HepG2 (cell line): ENCODE measurements at regions not wholly inside any gene's neighbourhood (a gene's known extent, or its start where the extent isn't known, plus 50 kb on each side); places are given as distances from the start of the nearest gene placed in this dataset.

ENCODE experiments used
- EZH2 ChIP-seq: conservative IDR thresholded peaks from 2 replicates; pipeline ENCODE4 v1.6.1; 2012; ENCODE audit warnings: mild to moderate bottlenecking, low read depth, low read length, moderate library complexity
- GATA4 ChIP-seq: sonication (generic); IDR thresholded peaks from 2 replicates; pipeline ENCODE4 v1.6.1; 2016; ENCODE audit warnings: antibody characterized with exemption, low read depth, borderline replicate concordance
- HNRNPL ChIP-seq: fragments of 200-400 bp; formaldehyde crosslinking; IDR thresholded peaks from 2 replicates; pipeline ENCODE4 v1.6.1; 2017; ENCODE audit warnings: mild to moderate bottlenecking, low read depth, low read length
- NFKB2 ChIP-seq: sonication (generic); formaldehyde crosslinking; IDR thresholded peaks from 2 replicates; pipeline ENCODE4 v1.4.0; 2020; ENCODE audit warnings: missing genetic modification reagents, borderline replicate concordance
- NRL ChIP-seq: sonication (generic); formaldehyde crosslinking; IDR thresholded peaks from 2 replicates; pipeline ENCODE4 v1.5.0; 2020; ENCODE audit warnings: missing genetic modification reagents, mild to moderate bottlenecking, moderate library complexity, borderline replicate concordance
- RFXANK ChIP-seq: IDR thresholded peaks from 2 replicates; pipeline ENCODE4 v1.6.1; 2016
- STAT5B ChIP-seq: sonication (generic); formaldehyde crosslinking; IDR thresholded peaks from 2 replicates; pipeline ENCODE4 v1.4.0; 2020; ENCODE audit warnings: missing genetic modification reagents
- TCF7 ChIP-seq: sonication (generic); IDR thresholded peaks from 2 replicates; pipeline ENCODE4 v1.6.1; 2016; ENCODE audit warnings: antibody characterized with exemption, low read depth
- THAP11 ChIP-seq: IDR thresholded peaks from 2 replicates; pipeline ENCODE4 v1.6.1; 2016; ENCODE audit warnings: missing biosample characterization, missing genetic modification reagents
- ZBTB7A ChIP-seq: sonication (generic); formaldehyde crosslinking; IDR thresholded peaks from 2 replicates; pipeline ENCODE4 v1.8.0; 2022; ENCODE audit warnings: mild to moderate bottlenecking, missing genetic modification reagents
- ZIK1 ChIP-seq: sonication (generic); formaldehyde crosslinking; IDR thresholded peaks from 2 replicates; pipeline ENCODE4 v1.5.0; 2020; ENCODE audit warnings: mild to moderate bottlenecking, low read depth, missing genetic modification reagents, borderline replicate concordance
- ZNF121 ChIP-seq: sonication (generic); formaldehyde crosslinking; IDR thresholded peaks from 2 replicates; pipeline ENCODE4 v1.5.0; 2020; ENCODE audit warnings: mild to moderate bottlenecking, missing genetic modification reagents
- ZNF224 ChIP-seq: sonication (generic); formaldehyde crosslinking; IDR thresholded peaks from 2 replicates; pipeline ENCODE4 v1.5.0; 2020; ENCODE audit warnings: mild to moderate bottlenecking, missing genetic modification reagents
- ZNF431 ChIP-seq: sonication (generic); formaldehyde crosslinking; IDR thresholded peaks from 2 replicates; pipeline ENCODE4 v1.9.0; 2022; ENCODE audit warnings: missing genetic modification reagents, low read depth, mild to moderate bottlenecking, borderline replicate concordance
- ZNF564 ChIP-seq: sonication (generic); formaldehyde crosslinking; IDR thresholded peaks from 2 replicates; pipeline ENCODE4 v1.8.1; 2023; ENCODE audit warnings: mild to moderate bottlenecking, missing genetic modification reagents
- ZNF724P ChIP-seq: sonication (generic); formaldehyde crosslinking; IDR thresholded peaks from 2 replicates; pipeline ENCODE4 v1.8.0; 2022; ENCODE audit warnings: missing genetic modification reagents, borderline replicate concordance
- ZNF816 ChIP-seq: sonication (generic); formaldehyde crosslinking; IDR thresholded peaks from 2 replicates; pipeline ENCODE4 v1.8.0; 2022; ENCODE audit warnings: missing genetic modification reagents, mild to moderate bottlenecking, borderline replicate concordance
- ZSCAN21 ChIP-seq: sonication (generic); formaldehyde crosslinking; IDR thresholded peaks from 2 replicates; pipeline ENCODE4 v1.8.0; 2022; ENCODE audit warnings: mild to moderate bottlenecking, missing genetic modification reagents, moderate library complexity, borderline replicate concordance
- TF ChIP-seq, protein P1 (sequence below): sonication (generic); formaldehyde crosslinking; IDR thresholded peaks from 2 replicates; pipeline ENCODE4 v1.5.1; 2020; ENCODE audit warnings: missing genetic modification reagents, mild to moderate bottlenecking, borderline replicate concordance
- TF ChIP-seq, protein P2 (sequence below): sonication (generic); formaldehyde crosslinking; IDR thresholded peaks from 2 replicates; pipeline ENCODE4 v1.4.0; 2020; ENCODE audit warnings: low read depth, mild to moderate bottlenecking, missing genetic modification reagents
- TF ChIP-seq, protein P3 (sequence below): sonication (generic); formaldehyde crosslinking; IDR thresholded peaks from 2 replicates; pipeline ENCODE4 v1.8.0; 2022; ENCODE audit warnings: mild to moderate bottlenecking, missing genetic modification reagents, moderate library complexity
- TF ChIP-seq, protein P4 (sequence below): sonication (generic); formaldehyde crosslinking; IDR thresholded peaks from 2 replicates; pipeline ENCODE4 v1.5.0; 2020; ENCODE audit warnings: missing genetic modification reagents
- TF ChIP-seq, protein P5 (sequence below): sonication (generic); formaldehyde crosslinking; IDR thresholded peaks from 2 replicates; pipeline ENCODE4 v1.8.1; 2023; ENCODE audit warnings: mild to moderate bottlenecking, inconsistent platforms, moderate library complexity, missing genetic modification reagents, borderline replicate concordance
- TF ChIP-seq, protein P6 (sequence below): sonication (generic); formaldehyde crosslinking; IDR thresholded peaks from 2 replicates; pipeline ENCODE4 v1.8.1; 2023; ENCODE audit warnings: missing genetic modification reagents, mild to moderate bottlenecking, borderline replicate concordance

DNA sequence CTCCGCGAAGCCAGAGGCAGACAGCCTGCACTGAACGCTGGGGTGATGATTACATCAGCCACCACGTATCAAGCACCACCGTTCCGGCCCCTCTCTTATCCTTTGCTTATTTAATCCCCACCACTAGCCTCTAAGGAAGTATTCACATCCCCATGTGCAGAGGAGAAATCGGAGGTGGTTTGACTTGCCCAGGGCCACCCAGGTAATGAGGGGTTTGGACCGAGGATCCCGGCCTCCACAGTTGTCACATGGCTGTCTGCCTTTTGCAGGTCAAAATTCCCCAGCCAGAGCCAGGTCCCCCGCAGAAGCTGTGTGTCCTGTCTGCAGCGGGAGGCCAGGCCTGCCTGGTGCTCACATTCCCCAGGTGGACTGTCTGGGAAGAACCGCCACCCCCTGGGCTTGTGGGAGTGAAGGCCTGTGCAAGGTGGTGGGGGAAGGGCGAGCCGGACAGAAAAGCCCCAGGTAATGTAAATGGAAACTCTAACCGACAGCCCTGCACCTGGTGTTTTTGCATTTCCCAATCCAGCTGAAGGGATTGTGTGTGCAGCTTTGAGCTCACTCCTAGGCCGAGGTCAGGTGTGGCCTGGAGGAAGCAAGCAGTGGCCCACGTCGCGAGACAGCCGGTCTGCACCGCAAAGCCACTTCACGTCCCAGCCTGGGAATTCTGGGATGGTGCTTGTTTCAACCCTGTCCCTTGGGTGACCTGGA, 108.5 kb upstream of the ID2 start (continued):
- TF ChIP-seq NRL (CRISPR knock-in tag), result peak; percentile 53; the same call in 1 of the 2 replicates
- TF ChIP-seq THAP11 (CRISPR knock-in tag), result no peak
- no peak for TF ChIP-seq EZH2
- no peak for TF ChIP-seq RFXANK (CRISPR knock-in tag)
- TF ChIP-seq, protein P1, sequence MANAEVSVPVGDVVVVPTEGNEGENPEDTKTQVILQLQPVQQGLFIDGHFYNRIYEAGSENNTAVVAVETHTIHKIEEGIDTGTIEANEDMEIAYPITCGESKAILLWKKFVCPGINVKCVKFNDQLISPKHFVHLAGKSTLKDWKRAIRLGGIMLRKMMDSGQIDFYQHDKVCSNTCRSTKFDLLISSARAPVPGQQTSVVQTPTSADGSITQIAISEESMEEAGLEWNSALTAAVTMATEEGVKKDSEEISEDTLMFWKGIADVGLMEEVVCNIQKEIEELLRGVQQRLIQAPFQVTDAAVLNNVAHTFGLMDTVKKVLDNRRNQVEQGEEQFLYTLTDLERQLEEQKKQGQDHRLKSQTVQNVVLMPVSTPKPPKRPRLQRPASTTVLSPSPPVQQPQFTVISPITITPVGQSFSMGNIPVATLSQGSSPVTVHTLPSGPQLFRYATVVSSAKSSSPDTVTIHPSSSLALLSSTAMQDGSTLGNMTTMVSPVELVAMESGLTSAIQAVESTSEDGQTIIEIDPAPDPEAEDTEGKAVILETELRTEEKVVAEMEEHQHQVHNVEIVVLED, result no peak; the same call in 1 of the 2 replicates
- no peak for TF ChIP-seq ZNF121 (CRISPR knock-in tag)
- TF ChIP-seq GATA4, result no peak
- no peak for TF ChIP-seq HNRNPL
- TF ChIP-seq, protein P2, sequence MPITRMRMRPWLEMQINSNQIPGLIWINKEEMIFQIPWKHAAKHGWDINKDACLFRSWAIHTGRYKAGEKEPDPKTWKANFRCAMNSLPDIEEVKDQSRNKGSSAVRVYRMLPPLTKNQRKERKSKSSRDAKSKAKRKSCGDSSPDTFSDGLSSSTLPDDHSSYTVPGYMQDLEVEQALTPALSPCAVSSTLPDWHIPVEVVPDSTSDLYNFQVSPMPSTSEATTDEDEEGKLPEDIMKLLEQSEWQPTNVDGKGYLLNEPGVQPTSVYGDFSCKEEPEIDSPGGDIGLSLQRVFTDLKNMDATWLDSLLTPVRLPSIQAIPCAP (CRISPR knock-in tag), result no peak
- TF ChIP-seq NFKB2 (CRISPR knock-in tag), result no peak
- no peak for TF ChIP-seq ZNF816
- no peak for TF ChIP-seq ZIK1 (CRISPR knock-in tag)
- no peak for TF ChIP-seq ZNF724P (CRISPR knock-in tag)
- TF ChIP-seq, protein P3, sequence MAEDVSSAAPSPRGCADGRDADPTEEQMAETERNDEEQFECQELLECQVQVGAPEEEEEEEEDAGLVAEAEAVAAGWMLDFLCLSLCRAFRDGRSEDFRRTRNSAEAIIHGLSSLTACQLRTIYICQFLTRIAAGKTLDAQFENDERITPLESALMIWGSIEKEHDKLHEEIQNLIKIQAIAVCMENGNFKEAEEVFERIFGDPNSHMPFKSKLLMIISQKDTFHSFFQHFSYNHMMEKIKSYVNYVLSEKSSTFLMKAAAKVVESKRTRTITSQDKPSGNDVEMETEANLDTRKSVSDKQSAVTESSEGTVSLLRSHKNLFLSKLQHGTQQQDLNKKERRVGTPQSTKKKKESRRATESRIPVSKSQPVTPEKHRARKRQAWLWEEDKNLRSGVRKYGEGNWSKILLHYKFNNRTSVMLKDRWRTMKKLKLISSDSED (CRISPR knock-in tag), result no peak
- TF ChIP-seq ZBTB7A (CRISPR knock-in tag), result no peak
- no peak for TF ChIP-seq TCF7
- TF ChIP-seq STAT5B (CRISPR knock-in tag), result 0 out of 2 replicates have a peak, but pooled peaks have one; percentile 16
- peak; percentile 13; the same call in 1 of the 2 replicates for TF ChIP-seq ZSCAN21 (CRISPR knock-in tag)
- TF ChIP-seq, protein P4, sequence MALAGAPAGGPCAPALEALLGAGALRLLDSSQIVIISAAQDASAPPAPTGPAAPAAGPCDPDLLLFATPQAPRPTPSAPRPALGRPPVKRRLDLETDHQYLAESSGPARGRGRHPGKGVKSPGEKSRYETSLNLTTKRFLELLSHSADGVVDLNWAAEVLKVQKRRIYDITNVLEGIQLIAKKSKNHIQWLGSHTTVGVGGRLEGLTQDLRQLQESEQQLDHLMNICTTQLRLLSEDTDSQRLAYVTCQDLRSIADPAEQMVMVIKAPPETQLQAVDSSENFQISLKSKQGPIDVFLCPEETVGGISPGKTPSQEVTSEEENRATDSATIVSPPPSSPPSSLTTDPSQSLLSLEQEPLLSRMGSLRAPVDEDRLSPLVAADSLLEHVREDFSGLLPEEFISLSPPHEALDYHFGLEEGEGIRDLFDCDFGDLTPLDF (CRISPR knock-in tag), result no peak
- TF ChIP-seq, protein P5, sequence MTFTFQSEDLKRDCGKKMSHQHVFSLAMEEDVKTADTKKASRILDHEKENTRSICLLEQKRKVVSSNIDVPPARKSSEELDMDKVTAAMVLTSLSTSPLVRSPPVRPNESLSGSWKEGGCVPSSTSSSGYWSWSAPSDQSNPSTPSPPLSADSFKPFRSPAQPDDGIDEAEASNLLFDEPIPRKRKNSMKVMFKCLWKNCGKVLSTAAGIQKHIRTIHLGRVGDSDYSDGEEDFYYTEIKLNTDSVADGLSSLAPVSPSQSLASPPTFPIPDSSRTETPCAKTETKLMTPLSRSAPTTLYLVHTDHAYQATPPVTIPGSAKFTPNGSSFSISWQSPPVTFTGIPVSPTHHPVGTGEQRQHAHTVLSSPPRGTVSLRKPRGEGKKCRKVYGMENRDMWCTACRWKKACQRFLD (CRISPR knock-in tag), result 0 out of 2 replicates have a peak, but pooled peaks have one; percentile 23
- 0 out of 2 replicates have a peak, but pooled peaks have one; percentile 75 for TF ChIP-seq ZNF224 (CRISPR knock-in tag)
- TF ChIP-seq, protein P6, sequence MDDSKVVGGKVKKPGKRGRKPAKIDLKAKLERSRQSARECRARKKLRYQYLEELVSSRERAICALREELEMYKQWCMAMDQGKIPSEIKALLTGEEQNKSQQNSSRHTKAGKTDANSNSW (CRISPR knock-in tag), result peak; percentile 51; the same call in 1 of the 2 replicates
- peak; percentile 55; the same call in 1 of the 2 replicates for TF ChIP-seq ZNF564
- TF ChIP-seq ZNF431 (CRISPR knock-in tag), result no peak
